KOPT-K1 (cell line): ENCODE measurements at regions not wholly inside any gene's neighbourhood (a gene's known extent, or its start where the extent isn't known, plus 50 kb on each side); places are given as distances from the start of the nearest gene placed in this dataset.

ENCODE experiments used
- H3K27ac ChIP-seq: fragments of 200-600 bp; sonication (generic); 2 replicates; pipeline ENCODE4 v1.5.1; 2016; ENCODE audit warnings: antibody characterized with exemption, mild to moderate bottlenecking, low read depth, low read length; ENCODE audit not compliant: poor library complexity, severe bottlenecking
- H3K36me3 ChIP-seq: fragments of 200-600 bp; sonication (generic); 2 replicates; pipeline ENCODE4 v1.5.1; 2017; ENCODE audit warnings: antibody characterized with exemption, mild to moderate bottlenecking, low read length, moderate library complexity; ENCODE audit not compliant: insufficient read depth
- H3K9me3 ChIP-seq: fragments of 200-600 bp; sonication (generic); 2 replicates; pipeline ENCODE4 v1.5.1; 2017; ENCODE audit warnings: antibody characterized with exemption, low read length, mild to moderate bottlenecking; ENCODE audit not compliant: insufficient read depth, poor library complexity, severe bottlenecking

DNA sequence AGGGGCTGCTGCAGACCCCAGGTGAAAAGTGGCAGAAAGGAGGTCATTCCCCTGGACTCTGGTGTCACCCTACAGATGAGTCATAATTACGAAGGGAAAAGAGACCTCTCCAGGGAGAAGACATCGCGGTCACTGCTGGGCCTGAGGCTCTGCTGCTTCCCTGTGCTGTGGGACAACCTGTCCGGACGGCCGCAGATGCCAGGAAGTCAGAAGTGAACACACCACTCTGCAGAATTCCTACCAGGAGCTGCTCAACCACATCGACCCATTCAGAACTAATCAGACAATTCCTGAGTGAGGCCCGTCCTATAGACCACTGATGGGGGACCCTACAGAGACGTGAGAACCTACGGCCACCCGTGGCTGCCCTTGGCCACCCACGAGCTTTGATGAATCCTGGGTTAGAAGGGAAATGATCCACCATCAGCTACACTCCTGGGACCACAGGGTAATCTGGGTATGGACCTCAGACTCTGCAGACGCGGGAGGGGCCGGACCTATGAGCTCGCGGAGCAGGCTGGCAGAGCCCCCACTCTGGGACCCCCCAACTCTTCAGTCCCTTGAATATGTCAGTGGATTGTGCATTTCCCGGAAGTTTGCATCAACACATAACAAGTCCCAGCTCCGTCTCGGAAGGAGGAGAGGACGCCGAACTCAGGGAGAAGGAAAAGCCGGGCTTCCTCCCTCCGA is 636.7 kb downstream of the BRD1 start:
- no peak overlapping the region for H3K27ac ChIP-seq
- no peaks in the 10 kb centered on the region for H3K36me3 ChIP-seq
- peaks cover 6% of the 10 kb centered on the region for H3K9me3 ChIP-seq

- peaks cover 6% of the 10 kb centered on the region for H3K9me3 ChIP-seq
- no peak overlapping the region for H3K27ac ChIP-seq
- no peaks in the 10 kb centered on the region for H3K36me3 ChIP-seq
These were observed 637.8 kb downstream of the BRD1 start for GRCh38 chr22:49189871-49190270.

GRCh38 chr22:49188591-49188990 is 639.1 kb downstream of the BRD1 start:
- no peak overlapping the region for H3K27ac ChIP-seq
- no peaks in the 10 kb centered on the region for H3K36me3 ChIP-seq
- H3K9me3 ChIP-seq: peaks cover 6% of the 10 kb centered on the region

DNA sequence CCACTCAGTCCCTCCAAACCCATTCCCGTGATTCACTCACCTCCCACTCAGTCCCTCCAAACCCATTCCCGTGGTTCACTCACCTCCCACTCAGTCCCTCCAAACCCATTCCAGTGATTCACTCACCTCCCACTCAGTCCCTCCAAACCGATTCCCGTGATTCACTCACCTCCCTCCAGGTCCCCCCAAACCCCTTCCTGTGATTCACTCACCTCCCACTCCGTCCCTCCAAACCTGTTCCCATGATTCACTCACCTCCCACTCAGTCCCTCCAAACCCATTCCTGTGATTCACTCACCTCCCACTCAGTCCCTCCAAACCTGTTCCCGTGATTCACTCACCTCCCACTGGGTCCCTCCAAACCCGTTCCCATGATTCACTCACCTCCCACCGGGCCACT is 639.6 kb downstream of the BRD1 start:
- Histone ChIP-seq H3K36me3 (no peaks in the 10 kb centered on the region), H3K27ac (no peak overlapping the region), H3K9me3 (peaks cover 6% of the 10 kb centered on the region)

GRCh38 chr22:49186762-49187161 is 640.9 kb downstream of the BRD1 start:
- no peaks in the 10 kb centered on the region for H3K36me3 ChIP-seq

DNA sequence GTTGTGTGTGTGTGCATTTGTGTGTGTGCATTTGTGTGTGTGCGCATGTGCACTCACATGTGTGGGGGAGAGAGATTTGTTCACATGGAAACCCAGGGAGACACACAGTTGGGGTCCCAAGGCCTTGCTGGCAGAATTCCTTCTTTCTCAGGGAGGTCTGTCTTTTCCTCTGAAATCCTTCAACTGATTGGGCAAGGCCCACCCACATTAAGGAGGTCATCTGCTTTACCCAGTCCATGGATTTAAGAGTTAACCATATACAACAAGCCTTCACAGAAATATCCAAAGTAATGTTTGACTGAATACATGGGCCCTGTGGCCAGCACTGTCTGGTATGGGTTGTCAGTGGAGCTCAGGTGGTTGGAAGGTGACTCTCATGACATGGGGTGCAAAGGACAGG is 641.4 kb downstream of the BRD1 start:
- Histone ChIP-seq H3K9me3 (peaks cover 6% of the 10 kb centered on the region), H3K36me3 (no peaks in the 10 kb centered on the region), H3K27ac (no peak overlapping the region)

More at GRCh38 chr22:49186762-49187161, 640.9 kb downstream of the BRD1 start:
- Histone ChIP-seq H3K9me3 (peaks cover 6% of the 10 kb centered on the region), H3K27ac (no peak overlapping the region)

GRCh38 chr22:49185312-49185969 is 642.2 kb downstream of the BRD1 start:
- Histone ChIP-seq H3K9me3 (peaks cover 6% of the 10 kb centered on the region), H3K27ac (no peak overlapping the region), H3K36me3 (no peaks in the 10 kb centered on the region)

GRCh38 chr22:49184736-49185135 is 642.9 kb downstream of the BRD1 start:
- H3K9me3 ChIP-seq: peaks cover 6% of the 10 kb centered on the region
- no peaks in the 10 kb centered on the region for H3K36me3 ChIP-seq
- H3K27ac ChIP-seq: no peak overlapping the region

DNA sequence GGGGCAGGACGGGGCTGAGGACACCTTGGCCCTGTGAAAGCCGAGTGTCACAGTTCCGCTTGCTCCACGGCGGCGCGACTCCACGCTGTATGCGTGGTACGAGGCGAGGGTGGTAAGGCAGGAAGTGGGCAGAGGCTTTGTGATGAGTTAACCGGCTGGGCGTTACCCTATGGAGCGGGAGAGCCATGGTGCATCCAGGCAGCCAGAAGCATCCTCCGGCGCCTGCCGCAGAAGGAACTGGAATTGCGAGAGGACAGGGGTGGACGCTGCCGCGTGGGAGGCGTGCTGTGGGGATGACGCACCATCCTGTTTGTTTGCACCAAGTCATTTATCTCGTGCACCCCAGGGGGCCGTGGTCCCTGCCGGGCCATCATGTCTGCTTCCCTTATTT is 643.9 kb downstream of the BRD1 start:
- H3K36me3 ChIP-seq: no peaks in the 10 kb centered on the region
- H3K27ac ChIP-seq: no peak overlapping the region
- H3K9me3 ChIP-seq: peaks cover 6% of the 10 kb centered on the region

GRCh38 chr22:49183208-49183825 is 644.4 kb downstream of the BRD1 start:
- Histone ChIP-seq H3K27ac (no peak overlapping the region), H3K9me3 (peaks cover 5% of the 10 kb centered on the region), H3K36me3 (no peaks in the 10 kb centered on the region)

DNA sequence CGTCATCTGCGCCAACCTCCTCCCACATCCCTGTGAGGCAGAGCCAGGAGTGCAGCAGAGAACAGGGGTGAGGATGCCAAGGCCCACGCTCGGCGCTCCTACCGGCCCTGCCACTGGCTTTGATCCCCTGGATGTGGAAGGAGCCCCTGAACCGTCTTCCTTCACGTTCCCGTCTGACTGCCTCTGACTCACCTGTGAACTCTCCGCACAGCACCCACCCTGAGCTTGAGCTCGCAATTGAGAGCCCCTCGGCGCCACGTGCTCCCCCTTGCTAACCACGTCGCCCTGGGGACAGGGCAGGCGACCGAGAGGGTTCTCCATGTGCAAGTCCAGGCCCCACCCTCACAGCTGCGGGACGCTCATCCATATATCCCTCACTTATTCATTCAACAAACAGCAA is 645.3 kb downstream of the BRD1 start:
- Histone ChIP-seq H3K27ac (no peak overlapping the region), H3K36me3 (no peaks in the 10 kb centered on the region), H3K9me3 (no peaks in the 10 kb centered on the region)

DNA sequence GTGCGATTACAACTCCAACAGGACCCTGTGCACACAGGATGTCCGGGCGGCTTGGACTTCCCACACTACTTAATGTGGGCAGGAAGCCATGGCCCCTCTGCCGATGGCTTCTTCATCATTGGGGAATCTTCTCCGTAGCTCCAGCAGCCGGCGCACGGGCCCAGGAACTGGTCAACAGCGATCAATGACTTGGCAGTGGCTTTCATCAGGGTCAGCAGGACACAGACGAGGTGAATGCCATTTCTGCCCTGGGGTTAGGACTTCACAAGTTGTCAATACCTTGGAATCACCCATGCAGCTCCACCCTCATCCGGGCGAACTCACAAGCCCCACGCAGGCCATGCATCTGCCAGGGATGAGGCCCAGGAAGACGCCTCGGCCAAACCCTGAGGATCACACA is 645.7 kb downstream of the BRD1 start:
- no peak overlapping the region for H3K27ac ChIP-seq
- H3K9me3 ChIP-seq: no peaks in the 10 kb centered on the region
- H3K36me3 ChIP-seq: no peaks in the 10 kb centered on the region

DNA sequence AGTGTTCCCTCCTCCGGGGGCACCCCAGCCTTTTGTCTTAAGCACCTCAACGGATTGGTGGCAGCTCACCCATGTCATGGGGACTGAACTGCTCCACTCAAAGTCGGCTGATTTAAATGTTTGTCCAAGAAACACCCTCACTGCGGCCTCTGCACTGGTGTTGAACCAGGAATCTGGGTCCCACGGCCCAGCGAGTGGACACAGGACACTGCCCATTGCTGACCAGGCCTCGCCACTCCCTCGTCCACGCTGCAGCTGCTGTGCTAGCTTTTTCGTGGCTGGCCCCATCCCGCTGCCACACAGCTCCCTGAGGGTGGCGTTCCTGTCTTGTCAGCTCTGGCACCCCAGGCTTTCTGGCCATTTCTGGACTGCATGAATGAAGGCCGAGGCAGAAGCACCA is 646.2 kb downstream of the BRD1 start:
- no peaks in the 10 kb centered on the region for H3K36me3 ChIP-seq
- no peak overlapping the region for H3K27ac ChIP-seq
- no peaks in the 10 kb centered on the region for H3K9me3 ChIP-seq

GRCh38 chr22:49180683-49181024 is 647.0 kb downstream of the BRD1 start:
- no peaks in the 10 kb centered on the region for H3K36me3 ChIP-seq
- H3K9me3 ChIP-seq: no peaks in the 10 kb centered on the region
- H3K27ac ChIP-seq: no peak overlapping the region

GRCh38 chr22:49179886-49180682 is 647.6 kb downstream of the BRD1 start:
- Histone ChIP-seq H3K36me3 (no peaks in the 10 kb centered on the region), H3K9me3 (no peaks in the 10 kb centered on the region), H3K27ac (no peak overlapping the region)
